ENCODE measurements at regions not wholly inside any gene's neighbourhood (a gene's known extent, or its start where the extent isn't known, plus 50 kb on each side); places are given as distances from the start of the nearest gene placed in this dataset.

GRCh38 chr11:95693298-95693697, 96.3 kb downstream of the FAM76B start:
- H3K36me3 ChIP-seq (replicated peaks; ENCODE audit: insufficient read depth, low read depth), result no peaks in the 10 kb centered on the region
- no peak overlapping the region for H3K4me3 ChIP-seq
- H3K79me2 ChIP-seq, result no peaks in the 10 kb centered on the region
- DNase-seq (ENCODE audit: low spot score), result no peak
- H3K4me2 ChIP-seq, result no peak overlapping the region
- H2AFZ ChIP-seq, result no peak overlapping the region
- no peaks in the 10 kb centered on the region for H3K9me3 ChIP-seq (ENCODE audit: low read depth)
- H3K27me3 ChIP-seq, result no peaks in the 10 kb centered on the region
- H3K27ac ChIP-seq, result no peak overlapping the region
- H3K9me2 ChIP-seq (replicated peaks; ENCODE audit: insufficient read depth), result no peaks in the 10 kb centered on the region
- no peaks in the 10 kb centered on the region for H3K4me1 ChIP-seq (ENCODE audit: insufficient read depth)
- TF ChIP-seq EZH2phosphoT487 (IDR thresholded peaks at IDR 0.05; ENCODE audit: low read depth, severe bottlenecking, unreplicated experiment) (no peak), EZH2 (IDR thresholded peaks at IDR 0.05; ENCODE audit: borderline replicate concordance) (no peak)
- TF ChIP-seq, protein P1, sequence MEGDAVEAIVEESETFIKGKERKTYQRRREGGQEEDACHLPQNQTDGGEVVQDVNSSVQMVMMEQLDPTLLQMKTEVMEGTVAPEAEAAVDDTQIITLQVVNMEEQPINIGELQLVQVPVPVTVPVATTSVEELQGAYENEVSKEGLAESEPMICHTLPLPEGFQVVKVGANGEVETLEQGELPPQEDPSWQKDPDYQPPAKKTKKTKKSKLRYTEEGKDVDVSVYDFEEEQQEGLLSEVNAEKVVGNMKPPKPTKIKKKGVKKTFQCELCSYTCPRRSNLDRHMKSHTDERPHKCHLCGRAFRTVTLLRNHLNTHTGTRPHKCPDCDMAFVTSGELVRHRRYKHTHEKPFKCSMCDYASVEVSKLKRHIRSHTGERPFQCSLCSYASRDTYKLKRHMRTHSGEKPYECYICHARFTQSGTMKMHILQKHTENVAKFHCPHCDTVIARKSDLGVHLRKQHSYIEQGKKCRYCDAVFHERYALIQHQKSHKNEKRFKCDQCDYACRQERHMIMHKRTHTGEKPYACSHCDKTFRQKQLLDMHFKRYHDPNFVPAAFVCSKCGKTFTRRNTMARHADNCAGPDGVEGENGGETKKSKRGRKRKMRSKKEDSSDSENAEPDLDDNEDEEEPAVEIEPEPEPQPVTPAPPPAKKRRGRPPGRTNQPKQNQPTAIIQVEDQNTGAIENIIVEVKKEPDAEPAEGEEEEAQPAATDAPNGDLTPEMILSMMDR (IDR thresholded peaks at IDR 0.05; ENCODE audit: poor library complexity), result no peak
- H4K20me1 ChIP-seq (ENCODE audit: insufficient read depth, poor library complexity, severe bottlenecking), result no peaks in the 10 kb centered on the region
- 35% methylated on average over 1 of the region's 1 CpG for WGBS (ENCODE audit: low lambda C conversion rate, missing lambda C conversion rate)

- Histone ChIP-seq H3K9me2 (replicated peaks; ENCODE audit: insufficient read depth) (no peaks in the 10 kb centered on the region), H3K27me3 (no peaks in the 10 kb centered on the region), H2AFZ (no peak overlapping the region), H3K9me3 (ENCODE audit: low read depth) (no peaks in the 10 kb centered on the region), H3K4me1 (ENCODE audit: insufficient read depth) (no peaks in the 10 kb centered on the region), H3K4me2 (no peak overlapping the region), H3K27ac (no peak overlapping the region), H3K4me3 (no peak overlapping the region), H3K79me2 (no peaks in the 10 kb centered on the region), H3K36me3 (replicated peaks; ENCODE audit: insufficient read depth, low read depth) (no peaks in the 10 kb centered on the region), H4K20me1 (ENCODE audit: insufficient read depth, poor library complexity, severe bottlenecking) (no peaks in the 10 kb centered on the region)
- no peak for DNase-seq (ENCODE audit: low spot score)
- TF ChIP-seq EZH2phosphoT487 (IDR thresholded peaks at IDR 0.05; ENCODE audit: low read depth, severe bottlenecking, unreplicated experiment), result no peak
- TF ChIP-seq EZH2 (IDR thresholded peaks at IDR 0.05; ENCODE audit: borderline replicate concordance), result no peak
- TF ChIP-seq, protein P1 (IDR thresholded peaks at IDR 0.05; ENCODE audit: poor library complexity), result no peak
- WGBS (ENCODE audit: low lambda C conversion rate, missing lambda C conversion rate), result 79% methylated on average over 3 of the region's 3 CpGs
Measured at GRCh38 chr11:95692526-95693260, 96.9 kb downstream of the FAM76B start.

DNA sequence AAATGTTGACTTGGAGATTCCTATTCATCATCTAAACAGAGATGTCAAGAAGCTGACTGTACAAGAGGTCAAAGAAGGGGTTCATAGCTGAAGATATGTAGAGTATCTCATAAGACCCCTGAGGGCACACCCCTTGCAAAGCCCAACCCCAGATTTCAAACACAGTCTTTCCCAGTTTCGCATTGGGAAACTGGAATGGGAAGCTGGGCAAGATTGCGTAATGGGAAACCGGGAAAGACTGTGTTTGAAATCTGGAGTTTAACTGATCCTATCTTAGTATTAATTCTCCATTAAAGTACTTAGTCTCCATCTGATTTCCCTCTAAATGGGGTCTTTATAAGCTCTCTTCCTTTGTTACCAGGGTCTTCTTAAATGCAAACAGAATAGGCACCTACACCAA, 99.5 kb downstream of the FAM76B start:
- Histone ChIP-seq H2AFZ (no peak overlapping the region), H3K9me2 (replicated peaks; ENCODE audit: insufficient read depth) (no peaks in the 10 kb centered on the region), H3K4me1 (ENCODE audit: insufficient read depth) (no peaks in the 10 kb centered on the region), H3K4me2 (no peak overlapping the region), H4K20me1 (ENCODE audit: insufficient read depth, poor library complexity, severe bottlenecking) (no peaks in the 10 kb centered on the region), H3K27ac (no peak overlapping the region), H3K4me3 (no peak overlapping the region), H3K79me2 (no peaks in the 10 kb centered on the region), H3K9me3 (ENCODE audit: low read depth) (no peaks in the 10 kb centered on the region), H3K27me3 (no peaks in the 10 kb centered on the region), H3K36me3 (replicated peaks; ENCODE audit: insufficient read depth, low read depth) (no peaks in the 10 kb centered on the region)
- WGBS (ENCODE audit: low lambda C conversion rate, missing lambda C conversion rate), result 86% methylated on average over 3 of the region's 3 CpGs
- no peak for DNase-seq (ENCODE audit: low spot score)
- TF ChIP-seq, protein P1 (IDR thresholded peaks at IDR 0.05; ENCODE audit: poor library complexity), result no peak
- TF ChIP-seq EZH2 (IDR thresholded peaks at IDR 0.05; ENCODE audit: borderline replicate concordance) (no peak), EZH2phosphoT487 (IDR thresholded peaks at IDR 0.05; ENCODE audit: low read depth, severe bottlenecking, unreplicated experiment) (no peak)
